ENCODE measurements at regions not wholly inside any gene's neighbourhood (a gene's known extent, or its start where the extent isn't known, plus 50 kb on each side); places are given as distances from the start of the nearest gene placed in this dataset.

- Mint-ChIP-seq H3K27me3 (ENCODE audit: low read depth in 2 of 2) (no peaks in the 10 kb centered on the region), H3K4me3 (no peak overlapping the region), H3K27ac (no peak overlapping the region), H3K4me1 (peaks cover 30 to 44% of the 10 kb centered on the region in 2 donors), H3K36me3 (no peaks in the 10 kb centered on the region), H3K9me3 (no peaks in the 10 kb centered on the region)
- no peaks in the 10 kb centered on the region for H3K36me3 ChIP-seq (ENCODE audit: control insufficient read depth, insufficient read depth, low read length)
- H3K27ac ChIP-seq (ENCODE audit: low read length), result no peak overlapping the region
- no peak for TF ChIP-seq CTCF (IDR thresholded peaks at IDR 0.05)
- H3K4me3 ChIP-seq (ENCODE audit: low read length), result no peak overlapping the region
- DNase-seq, result no peak
- intact Hi-C loops (cut with micrococcal nuclease), result no loop called here
- ATAC-seq, result no peak
- H3K27me3 ChIP-seq (ENCODE audit: control insufficient read depth, insufficient read depth, low read length), result no peaks in the 10 kb centered on the region
- peaks cover 35% of the 10 kb centered on the region for H3K4me1 ChIP-seq (ENCODE audit: control insufficient read depth, insufficient read depth, low read length)
- 80% methylated on average over 2 of the region's 4 CpGs for WGBS (ENCODE audit: insufficient coverage)
- H3K9me3 ChIP-seq (ENCODE audit: control insufficient read depth, insufficient read depth, low read length), result no peaks in the 10 kb centered on the region
These were observed 152.6 kb upstream of the GRIP1 start for GRCh38 chr12:66831495-66831894.

GRCh38 chr12:66832997-66833396, 154.1 kb upstream of the GRIP1 start:
- Mint-ChIP-seq H3K27me3 (ENCODE audit: low read depth in 2 of 2) (no peaks in the 10 kb centered on the region), H3K27ac (no peak overlapping the region), H3K4me1 (peaks cover 30 to 35% of the 10 kb centered on the region in 2 donors), H3K36me3 (no peaks in the 10 kb centered on the region), H3K4me3 (no peak overlapping the region), H3K9me3 (peaks cover 0 to 2% of the 10 kb centered on the region in 2 donors)
- Histone ChIP-seq H3K27ac (ENCODE audit: low read length) (no peak overlapping the region), H3K4me3 (ENCODE audit: low read length) (no peak overlapping the region), H3K4me1 (ENCODE audit: control insufficient read depth, insufficient read depth, low read length) (peaks cover 26% of the 10 kb centered on the region), H3K36me3 (ENCODE audit: control insufficient read depth, insufficient read depth, low read length) (no peaks in the 10 kb centered on the region), H3K27me3 (ENCODE audit: control insufficient read depth, insufficient read depth, low read length) (no peaks in the 10 kb centered on the region), H3K9me3 (ENCODE audit: control insufficient read depth, insufficient read depth, low read length) (no peaks in the 10 kb centered on the region)
- WGBS (ENCODE audit: insufficient coverage), result 83% methylated on average over 2 of the region's 2 CpGs
- DNase-seq (no peak), ATAC-seq (no peak)
- TF ChIP-seq CTCF (IDR thresholded peaks at IDR 0.05), result no peak
- intact Hi-C loops (cut with micrococcal nuclease), result no loop called here

- ATAC-seq (no peak), DNase-seq (no peak)
- no peaks in the 10 kb centered on the region for H3K9me3 ChIP-seq (ENCODE audit: control insufficient read depth, insufficient read depth, low read length)
- no peaks in the 10 kb centered on the region for H3K4me1 ChIP-seq (ENCODE audit: control insufficient read depth, insufficient read depth, low read length)
- H3K27ac ChIP-seq (ENCODE audit: low read length), result no peak overlapping the region
- H3K4me3 ChIP-seq (ENCODE audit: low read length), result no peak overlapping the region
- no peak for TF ChIP-seq CTCF (IDR thresholded peaks at IDR 0.05)
- no peaks in the 10 kb centered on the region for H3K27me3 ChIP-seq (ENCODE audit: control insufficient read depth, insufficient read depth, low read length)
- peaks cover 8 to 11% of the 10 kb centered on the region in 2 donors for H3K4me1 Mint-ChIP-seq
- H3K27ac Mint-ChIP-seq, result no peak overlapping the region
- H3K36me3 ChIP-seq (ENCODE audit: control insufficient read depth, insufficient read depth, low read length), result no peaks in the 10 kb centered on the region
- H3K9me3 Mint-ChIP-seq, result peaks cover 0 to 2% of the 10 kb centered on the region in 2 donors
- intact Hi-C loops (cut with micrococcal nuclease), result no loop called here
- H3K36me3 Mint-ChIP-seq, result no peaks in the 10 kb centered on the region
- WGBS (ENCODE audit: insufficient coverage), result no CpG with 5 or more reads among the region's 1 CpG
- no peak overlapping the region for H3K4me3 Mint-ChIP-seq
- H3K27me3 Mint-ChIP-seq (ENCODE audit: low read depth in 2 of 2), result no peaks in the 10 kb centered on the region
These were observed 157.9 kb upstream of the GRIP1 start for GRCh38 chr12:66836623-66837310.

- no peaks in the 10 kb centered on the region for H3K36me3 ChIP-seq (ENCODE audit: control insufficient read depth, insufficient read depth, low read length)
- H3K27me3 ChIP-seq (ENCODE audit: control insufficient read depth, insufficient read depth, low read length), result no peaks in the 10 kb centered on the region
- Mint-ChIP-seq H3K27me3 (ENCODE audit: low read depth in 2 of 2) (no peaks in the 10 kb centered on the region), H3K4me3 (no peak overlapping the region), H3K4me1 (peaks cover 8 to 11% of the 10 kb centered on the region in 2 donors), H3K36me3 (no peaks in the 10 kb centered on the region), H3K27ac (no peak overlapping the region), H3K9me3 (peaks cover 0 to 2% of the 10 kb centered on the region in 2 donors)
- TF ChIP-seq CTCF (IDR thresholded peaks at IDR 0.05), result no peak
- H3K9me3 ChIP-seq (ENCODE audit: control insufficient read depth, insufficient read depth, low read length), result no peaks in the 10 kb centered on the region
- WGBS (ENCODE audit: insufficient coverage), result 80% methylated on average over 1 of the region's 1 CpG
- intact Hi-C loops (cut with micrococcal nuclease), result no loop called here
- no peak overlapping the region for H3K27ac ChIP-seq (ENCODE audit: low read length)
- no peak overlapping the region for H3K4me3 ChIP-seq (ENCODE audit: low read length)
- DNase-seq (no peak), ATAC-seq (no peak)
- no peaks in the 10 kb centered on the region for H3K4me1 ChIP-seq (ENCODE audit: control insufficient read depth, insufficient read depth, low read length)
These were observed 158.4 kb upstream of the GRIP1 start for GRCh38 chr12:66837311-66837627.
